ENCODE measurements at regions not wholly inside any gene's neighbourhood (a gene's known extent, or its start where the extent isn't known, plus 50 kb on each side); places are given as distances from the start of the nearest gene placed in this dataset.

- TF ChIP-seq POLR2A (IDR thresholded peaks at IDR 0.05) (no peak), CTCF (IDR thresholded peaks at IDR 0.05) (no peak)
Observed at GRCh38 chr3:72238801-72239200, 453.9 kb upstream of the PROK2 start.
